Heart left ventricle (tissue), 16 donors: ENCODE measurements at regions not wholly inside any gene's neighbourhood (a gene's known extent, or its start where the extent isn't known, plus 50 kb on each side); places are given as distances from the start of the nearest gene placed in this dataset.

Source experiments
- ATAC-seq, 4 donors: fragments of 200-7000 bp; cut with Tn5 transposase; one replicate each; pipeline ENCODE4 v1.9.1; 2020 to 2022; ENCODE audit warnings: moderate library complexity in 4 of 4, mild to moderate bottlenecking in 3 of 4, moderate number of reproducible peaks in 1 of 4
- DNase-seq, 5 donors: peaks; one replicate each; pipeline ENCODE4 v3.0.0-alpha.2; 2020
- H3K27ac ChIP-seq, 12 donors: fragments of 200-600 bp; sonication (generic) in 4 of 12; one replicate each; pipeline versions ENCODE4 v1.5.0 to v1.8.0; 2016 to 2022; ENCODE audit warnings: mild to moderate bottlenecking in 2 of 12
- H3K27me3 ChIP-seq, 9 donors: fragments of 200-600 bp; sonication (generic) in 2 of 9; one replicate each; pipeline versions ENCODE4 v1.5.1 to v1.8.0; 2016 to 2022; ENCODE audit warnings: mild to moderate bottlenecking in 3 of 9
- H3K36me3 ChIP-seq, 9 donors: fragments of 200-600 bp; sonication (generic) in 2 of 9; one replicate each; pipeline versions ENCODE4 v1.5.0 to v1.8.0; 2018 to 2022; ENCODE audit warnings: mild to moderate bottlenecking in 2 of 9
- H3K4me1 ChIP-seq, 12 donors: fragments of 200-600 bp; sonication (generic) in 4 of 12; one replicate each; pipeline versions ENCODE4 v1.5.0 to v1.8.0; 2016 to 2022; ENCODE audit warnings: mild to moderate bottlenecking in 3 of 12
- H3K4me3 ChIP-seq, 12 donors: fragments of 200-600 bp; sonication (generic) in 4 of 12; one replicate each; pipeline versions ENCODE4 v1.5.0 to v1.8.0; 2017 to 2022; ENCODE audit warnings: mild to moderate bottlenecking in 9 of 12, moderate library complexity in 4 of 12
- H3K9me3 ChIP-seq, 12 donors: fragments of 200-600 bp; sonication (generic) in 4 of 12; one replicate each; pipeline versions ENCODE4 v1.5.0 to v1.8.0; 2016 to 2022; ENCODE audit warnings: mild to moderate bottlenecking in 1 of 12
- POLR2A ChIP-seq, 2 donors: fragments of 450-650 bp; IDR thresholded peaks; one replicate each; pipeline ENCODE4 v1.6.1; 2017; ENCODE audit warnings: antibody characterized with exemption in 2 of 2, mild to moderate bottlenecking in 2 of 2, moderate library complexity in 2 of 2
- WGBS, 4 donors: extraction: QIAGEN DNeasy Blood & Tissue Kit in 2 of 4; methylation state at CpG; one replicate each; pipeline versions ENCODE4 v1.1.5 to v1.1.7; 2013 to 2018; 5-methylcytosine and 5-hydroxymethylcytosine counted together
- intact Hi-C, 10 donors: fragments of 100-400 bp; cut with DNase I; formaldehyde crosslinking; loops; one replicate each; pipeline versions ENCODE4 v1.11.1 to v1.14.2; 2022
- TF ChIP-seq, protein P1 (sequence below), 12 donors: fragments of 200-600 bp; sonication (generic) in 4 of 12; IDR thresholded peaks; one replicate each; pipeline versions ENCODE4 v1.5.0 to v1.8.0; 2018 to 2022; ENCODE audit warnings: antibody characterized with exemption in 12 of 12, mild to moderate bottlenecking in 5 of 12
- donor health status: ischemic (EF 13 %, LVEDD 7.1; RV severe dilation, severe dysfunction).
- donor health status: healthy with polysubstance abuse.
- donor health status: DM: no; HTN: yes; CAD: no.
- donor health status: DM: no; HTN: no; CAD: no.
- donor health status: ischemic (EF 25% LVEDD 6.9; RV normal size, moderate dysfunction).
- donor health status: ischemic (EF 25% LVEDD 5.7; RV mildly dilated, moderate dysfunction).
- donor health status: healthy.
- donor health status: DM: yes; HTN: yes; CAD: no.
- donor health status: ischemic (EF 35%, LVEDD 5.7; RV mildly dilated, moderate dysfunction).
- donor health status: nonischemic (EF 11% LVEDD 7.7; RV severe dilation, severe dysfunction).
- donor health status: DM: yes; HTN: yes; CAD: no.
- donor health status: PGD.
- donor health status: ischemic (EF 29% LVEDD 5.4; RV normal size, mild dysfunction).
- donor health status: nonischemic (EF 23%, LVEDD 6.1; RV moderate dilation, normal function).

GRCh38 chr9:93819905-93820304 lies 135.2 kb downstream of the BARX1 start:
- no peak for TF ChIP-seq POLR2A (IDR thresholded peaks at IDR 0.05)
- TF ChIP-seq, protein P1, sequence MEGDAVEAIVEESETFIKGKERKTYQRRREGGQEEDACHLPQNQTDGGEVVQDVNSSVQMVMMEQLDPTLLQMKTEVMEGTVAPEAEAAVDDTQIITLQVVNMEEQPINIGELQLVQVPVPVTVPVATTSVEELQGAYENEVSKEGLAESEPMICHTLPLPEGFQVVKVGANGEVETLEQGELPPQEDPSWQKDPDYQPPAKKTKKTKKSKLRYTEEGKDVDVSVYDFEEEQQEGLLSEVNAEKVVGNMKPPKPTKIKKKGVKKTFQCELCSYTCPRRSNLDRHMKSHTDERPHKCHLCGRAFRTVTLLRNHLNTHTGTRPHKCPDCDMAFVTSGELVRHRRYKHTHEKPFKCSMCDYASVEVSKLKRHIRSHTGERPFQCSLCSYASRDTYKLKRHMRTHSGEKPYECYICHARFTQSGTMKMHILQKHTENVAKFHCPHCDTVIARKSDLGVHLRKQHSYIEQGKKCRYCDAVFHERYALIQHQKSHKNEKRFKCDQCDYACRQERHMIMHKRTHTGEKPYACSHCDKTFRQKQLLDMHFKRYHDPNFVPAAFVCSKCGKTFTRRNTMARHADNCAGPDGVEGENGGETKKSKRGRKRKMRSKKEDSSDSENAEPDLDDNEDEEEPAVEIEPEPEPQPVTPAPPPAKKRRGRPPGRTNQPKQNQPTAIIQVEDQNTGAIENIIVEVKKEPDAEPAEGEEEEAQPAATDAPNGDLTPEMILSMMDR (IDR thresholded peaks at IDR 0.05), result no peak
- ATAC-seq, result no peak
- Histone ChIP-seq H3K4me3 (no peak overlapping the region), H3K4me1 (no peaks in the 10 kb centered on the region), H3K9me3 (peaks cover 0 to 14% (median 0%) of the 10 kb centered on the region in 12 donors), H3K27ac (no peak overlapping the region), H3K27me3 (peaks cover 0 to 42% (median 14%) of the 10 kb centered on the region in 9 donors), H3K36me3 (no peaks in the 10 kb centered on the region)
- 77 to 90% (median 81%) methylated on average over 4 to 5 of the region's 5 CpGs for WGBS, 4 donors
- DNase-seq, result no peak
- intact Hi-C loops, result loop anchor here in 4 of 10 donors (5.0 to 10.0 kb wide), 3 partner anchors 127 to 145 kb away; partner anchors contain the start of gene BARX1 (in 1 of the 4)

GRCh38 chr9:93818827-93819472 lies 136.2 kb downstream of the BARX1 start:
- Histone ChIP-seq H3K36me3 (no peaks in the 10 kb centered on the region), H3K4me1 (no peaks in the 10 kb centered on the region), H3K4me3 (no peak overlapping the region), H3K27ac (no peak overlapping the region), H3K27me3 (peaks cover 0 to 50% (median 14%) of the 10 kb centered on the region in 9 donors), H3K9me3 (peaks cover 0 to 14% (median 0%) of the 10 kb centered on the region in 12 donors)
- no peak for DNase-seq
- TF ChIP-seq, protein P1 (IDR thresholded peaks at IDR 0.05), result no peak
- no peak for TF ChIP-seq POLR2A (IDR thresholded peaks at IDR 0.05)
- ATAC-seq, result no peak
- intact Hi-C loops, result loop anchor here in 1 of 10 donors (10.0 kb wide), 1 partner anchor 136 kb away; the partner anchor contains the start of gene BARX1
- WGBS, 4 donors, result 36 to 67% (median 56%) methylated on average over 13 to 17 of the region's 17 CpGs

DNA sequence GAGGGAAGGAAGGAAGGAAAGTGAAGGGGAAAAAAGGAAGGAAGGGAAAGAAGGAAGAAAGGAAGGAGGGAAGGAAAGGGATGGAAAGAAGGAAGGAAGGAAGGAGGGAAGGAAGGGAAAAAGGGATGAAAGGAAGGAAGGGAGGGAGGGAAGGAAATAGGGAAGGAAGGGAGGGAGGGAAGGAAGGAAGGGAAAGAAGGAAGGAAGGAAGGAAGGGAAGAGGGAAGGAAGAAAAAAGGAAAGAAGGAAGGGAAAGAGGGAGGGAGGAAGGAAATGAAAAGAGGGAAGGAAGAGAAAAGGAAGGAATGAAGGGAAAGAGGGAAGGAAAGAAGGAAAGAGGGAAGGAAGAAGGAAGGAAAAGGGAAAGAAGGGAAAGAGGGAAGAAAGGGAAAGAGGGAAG lies 136.9 kb downstream of the BARX1 start:
- no peaks in the 10 kb centered on the region for H3K4me1 ChIP-seq
- no peak for DNase-seq
- peaks cover 0 to 10% (median 0%) of the 10 kb centered on the region in 12 donors for H3K9me3 ChIP-seq
- no peak overlapping the region for H3K27ac ChIP-seq
- H3K27me3 ChIP-seq, result peaks cover 0 to 55% (median 11%) of the 10 kb centered on the region in 9 donors
- H3K4me3 ChIP-seq, result no peak overlapping the region
- no peak for ATAC-seq
- TF ChIP-seq, protein P1 (IDR thresholded peaks at IDR 0.05), result no peak
- TF ChIP-seq POLR2A (IDR thresholded peaks at IDR 0.05), result no peak
- H3K36me3 ChIP-seq, result no peaks in the 10 kb centered on the region
- intact Hi-C loops, result loop anchor here in 1 of 10 donors (10.0 kb wide), 1 partner anchor 137 kb away; the partner anchor contains the start of gene BARX1

- no peak for DNase-seq
- intact Hi-C loops, result loop anchor here in 1 of 10 donors (10.0 kb wide), 1 partner anchor 139 kb away; the partner anchor contains the start of gene BARX1
- Histone ChIP-seq H3K4me3 (no peak overlapping the region), H3K27ac (no peak overlapping the region), H3K36me3 (no peaks in the 10 kb centered on the region), H3K27me3 (peaks cover 0 to 52% (median 11%) of the 10 kb centered on the region in 9 donors), H3K9me3 (peaks cover 0 to 5% (median 0%) of the 10 kb centered on the region in 12 donors), H3K4me1 (no peaks in the 10 kb centered on the region)
- ATAC-seq, result no peak
- 41 to 63% (median 53%) methylated on average over 5 of the region's 5 CpGs for WGBS, 4 donors
- TF ChIP-seq, protein P1 (IDR thresholded peaks at IDR 0.05), result no peak
- TF ChIP-seq POLR2A (IDR thresholded peaks at IDR 0.05), result no peak
Measured at GRCh38 chr9:93815677-93816076, 139.5 kb downstream of the BARX1 start.
